ENCODE measurements at regions not wholly inside any gene's neighbourhood (a gene's known extent, or its start where the extent isn't known, plus 50 kb on each side); places are given as distances from the start of the nearest gene placed in this dataset.
A peak's percentile ranks its signal among the peaks of the same experiment; 100 is the strongest.

GRCh38 chr4:19014594-19014993 lies 993.0 kb upstream of the LCORL start:
- Histone ChIP-seq H3K9ac (ENCODE audit: low read length) (no peak overlapping the region), H2AK5ac (ENCODE audit: low read length) (no peak overlapping the region)

GRCh38 chr4:19010761-19011160 lies 989.2 kb upstream of the LCORL start:
- Histone ChIP-seq H3K79me1 (ENCODE audit: low read length) (no peaks in the 10 kb centered on the region), H2BK5ac (ENCODE audit: low read depth, low read length, poor library complexity) (no peak overlapping the region), H3K4ac (ENCODE audit: low read depth, low read length) (no peak overlapping the region), H4K12ac (ENCODE audit: low read depth, low read length) (no peak overlapping the region), H3K14ac (ENCODE audit: low read length) (no peak overlapping the region), H3K27ac (ENCODE audit: low read depth, low read length) (no peak overlapping the region), H3K79me2 (ENCODE audit: control insufficient read depth, insufficient read depth, low read length, poor library complexity) (no peaks in the 10 kb centered on the region), H3K4me3 (ENCODE audit: low read depth, low read length) (no peak overlapping the region), H3K36me3 (ENCODE audit: control insufficient read depth in 1 of 2, insufficient read depth in 2 of 2, low read length in 2 of 2) (no peaks in the 10 kb centered on the region), H4K8ac (ENCODE audit: low read depth, low read length) (no peak overlapping the region), H3K18ac (ENCODE audit: low read length) (no peak overlapping the region), H2AK5ac (ENCODE audit: low read length) (no peak overlapping the region), H2BK120ac (ENCODE audit: insufficient read depth, low read length, poor library complexity) (no peak overlapping the region), H3K27me3 (ENCODE audit: insufficient read depth, low read length) (no peaks in the 10 kb centered on the region), H3K9me3 (ENCODE audit: insufficient read depth, low read depth, low read length) (no peaks in the 10 kb centered on the region), H3K9ac (ENCODE audit: low read length) (no peak overlapping the region), H4K91ac (ENCODE audit: low read depth, low read length) (no peak overlapping the region), H2AFZ (ENCODE audit: insufficient read depth, low read length, poor library complexity) (no peak overlapping the region), H3K23ac (ENCODE audit: low read length) (no peak overlapping the region), H2BK12ac (ENCODE audit: low read length) (no peak overlapping the region), H3K4me1 (ENCODE audit: control insufficient read depth in 1 of 2, insufficient read depth in 2 of 2, low read length in 2 of 2) (peaks cover 2 to 9% of the 10 kb centered on the region in 2 experiments), H3K4me2 (ENCODE audit: low read length) (no peak overlapping the region)
- DNase-seq = no peak
- whole genome bisulfite sequencing (ENCODE audit: extremely low coverage, insufficient coverage, insufficient read length) = no CpG with 5 or more reads among the region's 3 CpGs

More at GRCh38 chr4:19014594-19014993, 993.0 kb upstream of the LCORL start:
- Histone ChIP-seq H3K4ac (ENCODE audit: low read depth, low read length) (no peak overlapping the region), H4K91ac (ENCODE audit: low read depth, low read length) (no peak overlapping the region), H3K9me3 (ENCODE audit: insufficient read depth, low read depth, low read length) (no peaks in the 10 kb centered on the region), H4K12ac (ENCODE audit: low read depth, low read length) (no peak overlapping the region), H2BK120ac (ENCODE audit: insufficient read depth, low read length, poor library complexity) (no peak overlapping the region), H2AFZ (ENCODE audit: insufficient read depth, low read length, poor library complexity) (no peak overlapping the region), H3K23ac (ENCODE audit: low read length) (no peak overlapping the region), H3K18ac (ENCODE audit: low read length) (no peak overlapping the region), H2BK5ac (ENCODE audit: low read depth, low read length, poor library complexity) (no peak overlapping the region), H3K79me2 (ENCODE audit: control insufficient read depth, insufficient read depth, low read length, poor library complexity) (no peaks in the 10 kb centered on the region), H3K79me1 (ENCODE audit: low read length) (no peaks in the 10 kb centered on the region), H3K14ac (ENCODE audit: low read length) (no peak overlapping the region), H4K8ac (ENCODE audit: low read depth, low read length) (no peak overlapping the region), H3K4me3 (ENCODE audit: low read depth, low read length) (no peak overlapping the region), H2BK12ac (ENCODE audit: low read length) (no peak overlapping the region), H3K27ac (ENCODE audit: low read depth, low read length) (no peak overlapping the region), H3K27me3 (ENCODE audit: insufficient read depth, low read length) (no peaks in the 10 kb centered on the region), H3K4me2 (ENCODE audit: low read length) (no peak overlapping the region), H3K36me3 (ENCODE audit: control insufficient read depth in 1 of 2, insufficient read depth in 2 of 2, low read length in 2 of 2) (no peaks in the 10 kb centered on the region), H3K4me1 (ENCODE audit: control insufficient read depth in 1 of 2, insufficient read depth in 2 of 2, low read length in 2 of 2) (peaks cover 2 to 9% of the 10 kb centered on the region in 2 experiments)
- no peak for DNase-seq

- no peak overlapping the region for H4K8ac ChIP-seq (ENCODE audit: low read depth, low read length)
- no peak overlapping the region for H3K4me3 ChIP-seq (ENCODE audit: low read depth, low read length)
- H3K23ac ChIP-seq (ENCODE audit: low read length) = no peak overlapping the region
- H3K4me1 ChIP-seq (ENCODE audit: control insufficient read depth in 1 of 2, insufficient read depth in 2 of 2, low read length in 2 of 2) = peaks cover 2 to 9% of the 10 kb centered on the region in 2 experiments
- no peaks in the 10 kb centered on the region for H3K36me3 ChIP-seq (ENCODE audit: control insufficient read depth in 1 of 2, insufficient read depth in 2 of 2, low read length in 2 of 2)
- no CpG with 5 or more reads among the region's 2 CpGs for WGBS (ENCODE audit: extremely low coverage, insufficient coverage, insufficient read length)
- H3K4ac ChIP-seq (ENCODE audit: low read depth, low read length) = no peak overlapping the region
- H4K12ac ChIP-seq (ENCODE audit: low read depth, low read length) = no peak overlapping the region
- no peaks in the 10 kb centered on the region for H3K79me1 ChIP-seq (ENCODE audit: low read length)
- H3K14ac ChIP-seq (ENCODE audit: low read length) = no peak overlapping the region
- no peak overlapping the region for H3K18ac ChIP-seq (ENCODE audit: low read length)
- no peak overlapping the region for H2BK5ac ChIP-seq (ENCODE audit: low read depth, low read length, poor library complexity)
- no peak overlapping the region for H2BK120ac ChIP-seq (ENCODE audit: insufficient read depth, low read length, poor library complexity)
- H3K4me2 ChIP-seq (ENCODE audit: low read length) = no peak overlapping the region
- H2AK5ac ChIP-seq (ENCODE audit: low read length) = no peak overlapping the region
- DNase-seq = peak in 1 of 2 donors; percentile 51
- H3K27ac ChIP-seq (ENCODE audit: low read depth, low read length) = no peak overlapping the region
- no peak overlapping the region for H4K91ac ChIP-seq (ENCODE audit: low read depth, low read length)
- H3K27me3 ChIP-seq (ENCODE audit: insufficient read depth, low read length) = no peaks in the 10 kb centered on the region
- no peaks in the 10 kb centered on the region for H3K79me2 ChIP-seq (ENCODE audit: control insufficient read depth, insufficient read depth, low read length, poor library complexity)
- H2BK12ac ChIP-seq (ENCODE audit: low read length) = no peak overlapping the region
- no peak overlapping the region for H2AFZ ChIP-seq (ENCODE audit: insufficient read depth, low read length, poor library complexity)
- no peak overlapping the region for H3K9ac ChIP-seq (ENCODE audit: low read length)
- H3K9me3 ChIP-seq (ENCODE audit: insufficient read depth, low read depth, low read length) = no peaks in the 10 kb centered on the region
Measured at GRCh38 chr4:19009881-19010280, 988.3 kb upstream of the LCORL start.

GRCh38 chr4:19005211-19005610 lies 983.7 kb upstream of the LCORL start:
- peak in 1 of 2 donors; percentile 27 for DNase-seq
- Histone ChIP-seq H3K4me3 (ENCODE audit: low read depth, low read length) (no peak overlapping the region), H3K9ac (ENCODE audit: low read length) (no peak overlapping the region), H3K18ac (ENCODE audit: low read length) (no peak overlapping the region), H3K36me3 (ENCODE audit: control insufficient read depth in 1 of 2, insufficient read depth in 2 of 2, low read length in 2 of 2) (no peaks in the 10 kb centered on the region), H3K4ac (ENCODE audit: low read depth, low read length) (no peak overlapping the region), H3K23ac (ENCODE audit: low read length) (no peak overlapping the region), H4K8ac (ENCODE audit: low read depth, low read length) (no peak overlapping the region), H4K91ac (ENCODE audit: low read depth, low read length) (no peak overlapping the region), H2BK5ac (ENCODE audit: low read depth, low read length, poor library complexity) (no peak overlapping the region), H2AFZ (ENCODE audit: insufficient read depth, low read length, poor library complexity) (no peak overlapping the region), H3K9me3 (ENCODE audit: insufficient read depth, low read depth, low read length) (no peaks in the 10 kb centered on the region), H2BK120ac (ENCODE audit: insufficient read depth, low read length, poor library complexity) (no peak overlapping the region), H3K27me3 (ENCODE audit: insufficient read depth, low read length) (no peaks in the 10 kb centered on the region), H3K4me2 (ENCODE audit: low read length) (no peak overlapping the region), H3K4me1 (ENCODE audit: control insufficient read depth in 1 of 2, insufficient read depth in 2 of 2, low read length in 2 of 2) (peaks cover 0 to 2% of the 10 kb centered on the region in 2 experiments), H3K14ac (ENCODE audit: low read length) (no peak overlapping the region), H3K79me2 (ENCODE audit: control insufficient read depth, insufficient read depth, low read length, poor library complexity) (no peaks in the 10 kb centered on the region), H2AK5ac (ENCODE audit: low read length) (no peak overlapping the region), H3K27ac (ENCODE audit: low read depth, low read length) (peak overlapping the region; percentile 66), H4K12ac (ENCODE audit: low read depth, low read length) (no peak overlapping the region), H2BK12ac (ENCODE audit: low read length) (no peak overlapping the region), H3K79me1 (ENCODE audit: low read length) (no peaks in the 10 kb centered on the region)
- no CpG with 5 or more reads among the region's 1 CpG for WGBS (ENCODE audit: extremely low coverage, insufficient coverage, insufficient read length)
